T-cell (primary cell): ENCODE measurements at regions not wholly inside any gene's neighbourhood (a gene's known extent, or its start where the extent isn't known, plus 50 kb on each side); places are given as distances from the start of the nearest gene placed in this dataset.

Experiments
- ATAC-seq, 4 experiments: fragments of 200-7000 bp in 3 of 4; fragments of 150-1000 bp in 1 of 4; cut with Tn5 transposase; replicated peaks in 1 of 4; 1 replicate in 3 of 4; 2 replicates in 1 of 4; pipeline ENCODE4 v1.10.0; 2021; ENCODE audit warnings: moderate library complexity in 3 of 4, mild to moderate bottlenecking in 2 of 4, moderate number of reproducible peaks in 1 of 4
- CTCF ChIA-PET, 2 donors: fragments of 300-600 bp; sonication (Branson Sonifier 250); formaldehyde crosslinking; loops; one replicate each; lab custom pipeline; 2022; ENCODE audit warnings: antibody characterized with exemption in 2 of 2; lab: Charles Lee
- POLR2A ChIA-PET, 2 donors: fragments of 300-600 bp; sonication (Branson Sonifier 250); formaldehyde crosslinking; loops; one replicate each; lab custom pipeline; 2022; ENCODE audit warnings: antibody characterized with exemption in 2 of 2; lab: Charles Lee
- DNase-seq, 35 experiments: peaks; one replicate each; pipeline versions ENCODE4 v3.0.0 to v3.0.0-alpha.2; 2013 to 2023
- H3K27ac ChIP-seq: one replicate; pipeline ENCODE4 v1.5.1; 2013; ENCODE audit warnings: low read length
- H3K27me3 ChIP-seq, 2 experiments: replicated peaks in 1 of 2; 1 replicate in 1 of 2; 2 replicates in 1 of 2; pipeline versions ENCODE4 v1.6.1 to v1.7.0; 2013; ENCODE audit warnings: low read length in 1 of 2, mixed read lengths in 1 of 2; ENCODE audit not compliant: control insufficient read depth in 2 of 2, insufficient read depth in 2 of 2; ENCODE audit errors: extremely low read depth in 1 of 2
- H3K36me3 ChIP-seq, 2 donors: 1 replicate in 1 of 2; 2 replicates in 1 of 2; pipeline versions ENCODE4 v1.6.1 to v1.7.0; 2013; ENCODE audit warnings: low read length in 1 of 2; ENCODE audit not compliant: control insufficient read depth in 2 of 2, insufficient read depth in 1 of 2; ENCODE audit errors: extremely low read depth in 1 of 2
- H3K4me1 ChIP-seq, 2 experiments: 1 replicate in 1 of 2; 2 replicates in 1 of 2; pipeline versions ENCODE4 v1.6.1 to v1.7.0; 2013; ENCODE audit warnings: low read length in 2 of 2, mixed read lengths in 1 of 2; ENCODE audit not compliant: insufficient read depth in 2 of 2, control insufficient read depth in 1 of 2; ENCODE audit errors: extremely low read depth in 1 of 2
- H3K4me3 ChIP-seq, 2 donors: 1 replicate in 1 of 2; 2 replicates in 1 of 2; pipeline versions ENCODE4 v1.5.1 to v1.7.0; 2013; ENCODE audit warnings: mild to moderate bottlenecking in 2 of 2, low read length in 1 of 2, moderate library complexity in 1 of 2; ENCODE audit not compliant: control insufficient read depth in 1 of 2; ENCODE audit errors: extremely low read depth in 1 of 2
- H3K9me3 ChIP-seq: 2 replicates; pipeline ENCODE4 v1.7.0; 2013
- H3K27ac Mint-ChIP-seq, 2 donors: one replicate each; pipeline ENCODE4 v1.8.0; 2020 to 2021; ENCODE audit warnings: mild to moderate bottlenecking in 2 of 2, mixed read lengths in 2 of 2
- H3K27me3 Mint-ChIP-seq, 2 donors: one replicate each; pipeline ENCODE4 v1.8.0; 2021 to 2022; ENCODE audit warnings: mixed read lengths in 2 of 2
- H3K36me3 Mint-ChIP-seq: one replicate; pipeline ENCODE4 v1.8.0; 2021; ENCODE audit warnings: mixed read lengths
- H3K4me1 Mint-ChIP-seq, 3 donors: one replicate each; pipeline ENCODE4 v1.8.0; 2020 to 2022; ENCODE audit warnings: mixed read lengths in 3 of 3, mild to moderate bottlenecking in 1 of 3
- H3K4me3 Mint-ChIP-seq, 3 donors: one replicate each; pipeline ENCODE4 v1.8.0; 2020 to 2022; ENCODE audit warnings: mild to moderate bottlenecking in 3 of 3, mixed read lengths in 3 of 3, moderate library complexity in 3 of 3
- H3K9me3 Mint-ChIP-seq, 3 donors: one replicate each; pipeline ENCODE4 v1.8.0; 2020 to 2022; ENCODE audit warnings: mixed read lengths in 3 of 3
- WGBS: methylation state at CpG from one replicate; pipeline ENCODE4 v1.1.5; 2013; ENCODE audit warnings: missing lambda C conversion rate; ENCODE audit not compliant: insufficient coverage; 5-methylcytosine and 5-hydroxymethylcytosine counted together

GRCh38 chr2:21519412-21519811, 395.6 kb downstream of the TDRD15 start:
- no peak for ATAC-seq
- H3K4me3 ChIP-seq, result no peak overlapping the region
- DNase-seq, result no peak
- H3K9me3 ChIP-seq, result no peaks in the 10 kb centered on the region
- POLR2A ChIA-PET, result no interaction called here
- peaks cover 6 to 19% (median 11%) of the 10 kb centered on the region in 3 donors for H3K9me3 Mint-ChIP-seq
- no peaks in the 10 kb centered on the region for H3K27me3 ChIP-seq
- no peaks in the 10 kb centered on the region for H3K4me1 Mint-ChIP-seq
- H3K27ac Mint-ChIP-seq, result no peak overlapping the region
- H3K27me3 Mint-ChIP-seq, result no peaks in the 10 kb centered on the region
- H3K4me1 ChIP-seq, result no peaks in the 10 kb centered on the region
- no peak overlapping the region for H3K27ac ChIP-seq
- no peak overlapping the region for H3K4me3 Mint-ChIP-seq
- H3K36me3 ChIP-seq, result no peaks in the 10 kb centered on the region
- no CpG with 5 or more reads among the region's 1 CpG for WGBS
- CTCF ChIA-PET, result no interaction called here
- no peaks in the 10 kb centered on the region for H3K36me3 Mint-ChIP-seq

- H3K27ac Mint-ChIP-seq, result no peak overlapping the region
- H3K27me3 Mint-ChIP-seq, result no peaks in the 10 kb centered on the region
- no peaks in the 10 kb centered on the region for H3K4me1 Mint-ChIP-seq
- 100% methylated on average over 1 of the region's 4 CpGs for WGBS
- Histone ChIP-seq H3K9me3 (no peaks in the 10 kb centered on the region), H3K27me3 (no peaks in the 10 kb centered on the region), H3K4me3 (no peak overlapping the region), H3K36me3 (no peaks in the 10 kb centered on the region), H3K4me1 (no peaks in the 10 kb centered on the region), H3K27ac (no peak overlapping the region)
- no peak for DNase-seq
- no peak for ATAC-seq
- ChIA-PET POLR2A (no interaction called here), CTCF (no interaction called here)
- H3K36me3 Mint-ChIP-seq, result no peaks in the 10 kb centered on the region
- H3K9me3 Mint-ChIP-seq, result peaks cover 6 to 23% (median 11%) of the 10 kb centered on the region in 3 donors
- no peak overlapping the region for H3K4me3 Mint-ChIP-seq
These were observed 396.1 kb downstream of the TDRD15 start for GRCh38 chr2:21519821-21520220.

- no peaks in the 10 kb centered on the region for H3K4me1 Mint-ChIP-seq
- no peak overlapping the region for H3K27ac ChIP-seq
- no peaks in the 10 kb centered on the region for H3K36me3 Mint-ChIP-seq
- DNase-seq (no peak), ATAC-seq (no peak)
- no peaks in the 10 kb centered on the region for H3K27me3 ChIP-seq
- POLR2A ChIA-PET, result no interaction called here
- H3K4me1 ChIP-seq, result no peaks in the 10 kb centered on the region
- no peaks in the 10 kb centered on the region for H3K27me3 Mint-ChIP-seq
- H3K9me3 Mint-ChIP-seq, result peaks cover 19 to 35% (median 26%) of the 10 kb centered on the region in 3 donors
- no peak overlapping the region for H3K4me3 ChIP-seq
- H3K36me3 ChIP-seq, result no peaks in the 10 kb centered on the region
- WGBS, result 68% methylated on average over 4 of the region's 4 CpGs
- no peak overlapping the region for H3K27ac Mint-ChIP-seq
- CTCF ChIA-PET, result no interaction called here
- no peaks in the 10 kb centered on the region for H3K9me3 ChIP-seq
- no peak overlapping the region for H3K4me3 Mint-ChIP-seq
These were observed 412.1 kb downstream of the TDRD15 start for GRCh38 chr2:21535826-21536225.

- no peaks in the 10 kb centered on the region for H3K27me3 Mint-ChIP-seq
- no peaks in the 10 kb centered on the region for H3K36me3 Mint-ChIP-seq
- H3K27me3 ChIP-seq, result no peaks in the 10 kb centered on the region
- H3K4me1 ChIP-seq, result no peaks in the 10 kb centered on the region
- ATAC-seq, result no peak
- no peak overlapping the region for H3K27ac ChIP-seq
- H3K9me3 Mint-ChIP-seq, result peaks cover 16 to 31% (median 28%) of the 10 kb centered on the region in 3 donors
- no peaks in the 10 kb centered on the region for H3K9me3 ChIP-seq
- no peaks in the 10 kb centered on the region for H3K36me3 ChIP-seq
- H3K27ac Mint-ChIP-seq, result no peak overlapping the region
- H3K4me3 ChIP-seq, result no peak overlapping the region
- no peaks in the 10 kb centered on the region for H3K4me1 Mint-ChIP-seq
- WGBS, result 40% methylated on average over 1 of the region's 2 CpGs
- DNase-seq, result no peak
- CTCF ChIA-PET, result no interaction called here
- H3K4me3 Mint-ChIP-seq, result no peak overlapping the region
- POLR2A ChIA-PET, result no interaction called here
These were observed 415.9 kb downstream of the TDRD15 start for GRCh38 chr2:21539685-21540084.

GRCh38 chr2:21543630-21544029, 419.9 kb downstream of the TDRD15 start:
- no peaks in the 10 kb centered on the region for H3K9me3 ChIP-seq
- no peak overlapping the region for H3K27ac Mint-ChIP-seq
- POLR2A ChIA-PET, result no interaction called here
- peaks cover 0 to 15% (median 7%) of the 10 kb centered on the region in 3 donors for H3K9me3 Mint-ChIP-seq
- no peak overlapping the region for H3K27ac ChIP-seq
- no peak overlapping the region for H3K4me3 Mint-ChIP-seq
- no peaks in the 10 kb centered on the region for H3K4me1 Mint-ChIP-seq
- H3K4me3 ChIP-seq, result no peak overlapping the region
- no peaks in the 10 kb centered on the region for H3K36me3 ChIP-seq
- H3K4me1 ChIP-seq, result no peaks in the 10 kb centered on the region
- WGBS, result no CpG with 5 or more reads among the region's 2 CpGs
- CTCF ChIA-PET, result no interaction called here
- no peaks in the 10 kb centered on the region for H3K36me3 Mint-ChIP-seq
- no peaks in the 10 kb centered on the region for H3K27me3 Mint-ChIP-seq
- ATAC-seq (no peak), DNase-seq (no peak)
- H3K27me3 ChIP-seq, result no peaks in the 10 kb centered on the region

- Histone ChIP-seq H3K36me3 (no peaks in the 10 kb centered on the region), H3K27me3 (no peaks in the 10 kb centered on the region), H3K27ac (no peak overlapping the region), H3K4me1 (no peaks in the 10 kb centered on the region), H3K9me3 (no peaks in the 10 kb centered on the region), H3K4me3 (no peak overlapping the region)
- ChIA-PET CTCF (no interaction called here), POLR2A (no interaction called here)
- ATAC-seq, result no peak
- Mint-ChIP-seq H3K9me3 (peaks cover 0 to 15% (median 7%) of the 10 kb centered on the region in 3 donors), H3K27ac (no peak overlapping the region), H3K4me1 (no peaks in the 10 kb centered on the region), H3K36me3 (no peaks in the 10 kb centered on the region), H3K4me3 (no peak overlapping the region), H3K27me3 (no peaks in the 10 kb centered on the region)
- WGBS, result no CpG with 5 or more reads among the region's 3 CpGs
- no peak for DNase-seq
These were observed 420.6 kb downstream of the TDRD15 start for GRCh38 chr2:21544392-21544791.

- no peaks in the 10 kb centered on the region for H3K4me1 ChIP-seq
- Mint-ChIP-seq H3K4me3 (no peak overlapping the region), H3K27me3 (no peaks in the 10 kb centered on the region), H3K4me1 (no peaks in the 10 kb centered on the region), H3K27ac (no peak overlapping the region), H3K36me3 (no peaks in the 10 kb centered on the region), H3K9me3 (peaks cover 8 to 20% (median 9%) of the 10 kb centered on the region in 3 donors)
- H3K9me3 ChIP-seq, result no peaks in the 10 kb centered on the region
- ChIA-PET POLR2A (no interaction called here), CTCF (no interaction called here)
- DNase-seq, result no peak
- no peak overlapping the region for H3K27ac ChIP-seq
- H3K36me3 ChIP-seq, result no peaks in the 10 kb centered on the region
- no peak overlapping the region for H3K4me3 ChIP-seq
- ATAC-seq, result no peak
- H3K27me3 ChIP-seq, result no peaks in the 10 kb centered on the region
These were observed 429.2 kb downstream of the TDRD15 start for GRCh38 chr2:21552981-21553380.
